ENCODE measurements at regions not wholly inside any gene's neighbourhood (a gene's known extent, or its start where the extent isn't known, plus 50 kb on each side); places are given as distances from the start of the nearest gene placed in this dataset.

DNA sequence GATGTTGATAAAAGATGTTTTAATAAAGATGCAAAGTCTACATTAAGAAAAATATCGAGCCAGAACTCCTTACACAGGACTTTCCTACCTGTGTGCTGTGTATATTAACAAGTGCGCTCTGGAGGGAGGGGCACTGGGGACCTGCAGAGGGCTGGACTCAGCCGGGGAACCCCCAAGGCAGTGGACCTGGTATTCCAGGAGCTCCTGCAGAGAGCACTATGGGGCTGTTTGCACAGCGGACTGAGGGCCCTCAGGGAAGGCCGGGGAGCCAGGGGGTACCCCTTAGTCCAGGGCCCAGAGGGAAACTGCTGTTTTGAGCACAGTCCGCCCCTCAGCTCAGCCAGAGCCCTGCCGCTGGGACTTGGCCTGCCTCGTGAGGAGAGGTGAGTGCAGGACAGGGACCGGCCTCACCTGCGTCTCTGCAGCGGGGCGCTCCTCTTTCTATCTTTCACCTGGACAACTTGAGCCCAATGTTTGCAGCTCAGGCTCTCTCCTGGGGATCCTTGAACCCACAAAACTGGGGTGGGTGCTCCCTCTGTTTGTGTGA is 168.4 kb downstream of the ARL4C start:
- DNase-seq (ENCODE audit: low read depth, low spot score), result no peak
- H3K4me3 ChIP-seq (ENCODE audit: low read length), result no peak overlapping the region

- H3K4me3 ChIP-seq (ENCODE audit: low read length), result no peak overlapping the region
- no peak for DNase-seq (ENCODE audit: low read depth, low spot score)
Measured at GRCh38 chr2:234326694-234327093, 170.2 kb downstream of the ARL4C start.

GRCh38 chr2:234324116-234324515 is 172.8 kb downstream of the ARL4C start:
- no peak overlapping the region for H3K4me3 ChIP-seq (ENCODE audit: low read length)
- no peak for DNase-seq (ENCODE audit: low read depth, low spot score)

- DNase-seq (ENCODE audit: low read depth, low spot score), result no peak
- H3K4me3 ChIP-seq (ENCODE audit: low read length), result no peak overlapping the region
Measured at GRCh38 chr2:234322766-234323465, 174.0 kb downstream of the ARL4C start.

GRCh38 chr2:234320066-234320465 is 176.8 kb downstream of the ARL4C start:
- no peak overlapping the region for H3K4me3 ChIP-seq (ENCODE audit: low read length)
- no peak for DNase-seq (ENCODE audit: low read depth, low spot score)

DNA sequence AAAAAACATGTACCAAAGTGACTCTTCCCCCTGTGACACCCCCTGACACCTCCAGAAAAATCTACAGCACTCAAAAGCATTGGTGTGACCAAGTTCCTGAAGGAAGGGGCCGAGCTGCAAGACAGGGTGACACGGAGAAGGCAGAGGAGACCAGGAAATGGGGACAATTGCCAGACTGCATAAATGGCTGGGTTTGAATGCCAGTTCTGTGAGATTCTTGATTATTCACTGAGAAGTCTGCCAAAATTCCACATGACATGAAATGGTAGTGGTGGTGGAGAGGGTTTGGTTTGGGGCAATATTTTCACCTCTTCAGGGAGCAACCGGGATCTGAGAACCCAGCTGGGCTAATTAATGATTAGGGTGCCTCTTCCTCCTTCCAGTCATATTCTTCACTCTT is 178.5 kb downstream of the ARL4C start:
- no peak overlapping the region for H3K4me3 ChIP-seq (ENCODE audit: low read length)
- DNase-seq (ENCODE audit: low read depth, low spot score), result no peak

- DNase-seq (ENCODE audit: low read depth, low spot score), result no peak
- H3K4me3 ChIP-seq (ENCODE audit: low read length), result no peak overlapping the region
Measured at GRCh38 chr2:234313558-234313957, 183.3 kb downstream of the ARL4C start.

- no peak for DNase-seq (ENCODE audit: low read depth, low spot score)
- no peak overlapping the region for H3K4me3 ChIP-seq (ENCODE audit: low read length)
Measured at GRCh38 chr2:234310166-234310565, 186.7 kb downstream of the ARL4C start.

DNA sequence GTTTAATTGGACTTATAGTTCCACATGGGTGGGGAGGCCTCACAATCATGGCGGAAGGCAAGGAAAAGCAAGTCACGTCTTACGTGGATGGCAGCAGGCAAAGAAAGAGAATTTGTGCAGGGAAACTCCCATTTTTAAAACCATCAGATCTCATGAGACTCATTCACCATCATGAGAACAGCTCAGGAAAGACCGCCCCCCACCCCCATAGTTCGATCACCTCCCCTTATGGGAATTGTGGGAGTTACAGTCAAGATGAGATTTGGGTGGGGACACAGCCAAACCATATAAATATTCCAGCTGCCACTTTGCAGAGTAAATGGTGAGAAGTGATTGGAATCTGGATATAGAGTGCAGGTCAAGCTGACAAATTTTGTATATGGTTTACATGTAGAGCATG is 187.4 kb downstream of the ARL4C start:
- no peak overlapping the region for H3K4me3 ChIP-seq (ENCODE audit: low read length)
- no peak for DNase-seq (ENCODE audit: low read depth, low spot score)

DNA sequence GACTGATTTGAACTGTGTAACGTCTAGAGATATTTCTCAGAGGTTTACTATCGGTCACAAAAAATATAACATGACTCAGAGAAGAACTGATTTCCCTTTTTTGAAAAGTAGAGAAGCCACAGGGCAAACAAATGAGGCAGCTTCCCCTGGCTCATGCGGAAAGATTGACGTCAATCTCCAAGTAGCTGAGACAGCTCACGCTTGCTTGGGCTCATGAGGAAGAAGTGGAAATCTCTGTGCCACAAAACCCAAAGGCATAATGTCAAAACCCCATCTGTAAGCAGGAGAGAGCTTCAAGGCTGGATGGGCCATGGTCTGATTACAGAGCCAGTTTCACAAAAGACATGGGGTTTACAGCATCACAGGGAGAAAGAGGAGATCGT is 188.1 kb downstream of the ARL4C start:
- no peak for DNase-seq (ENCODE audit: low read depth, low spot score)

DNA sequence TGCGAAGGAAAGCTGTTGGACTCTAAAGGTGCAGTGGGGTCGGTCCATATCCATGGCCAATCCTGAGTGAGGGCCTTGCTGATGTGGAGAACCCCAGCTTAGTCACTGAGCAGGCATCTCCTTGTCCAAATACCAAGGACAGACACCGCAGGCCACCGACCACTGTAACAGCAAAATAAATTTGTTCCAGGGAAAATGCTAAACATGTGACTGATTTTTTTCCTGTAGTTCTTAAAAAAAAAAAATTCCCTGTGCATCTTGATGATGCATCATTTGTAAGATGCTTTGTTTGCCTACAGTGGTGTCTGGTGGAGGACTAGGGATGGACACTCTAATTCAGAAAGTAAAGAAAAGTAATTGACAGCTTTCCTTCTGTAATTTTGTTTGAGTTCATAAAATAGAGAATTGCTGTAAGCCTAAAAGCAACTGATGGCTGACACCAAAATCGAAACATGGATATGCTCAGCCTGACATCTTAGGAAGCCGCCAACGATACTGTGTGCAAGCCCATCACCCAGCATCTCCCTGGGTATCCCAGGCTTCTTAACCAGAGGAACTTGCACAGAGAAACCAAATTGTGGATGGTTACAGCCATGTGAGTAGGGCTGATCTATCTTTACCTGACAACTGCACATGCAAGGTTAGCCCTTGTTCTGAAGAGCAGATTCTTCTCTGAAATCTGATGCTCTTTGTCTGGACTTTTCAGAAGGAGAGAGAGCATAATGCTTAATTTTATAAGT is 188.6 kb downstream of the ARL4C start:
- no peak for DNase-seq (ENCODE audit: low read depth, low spot score)
- H3K4me3 ChIP-seq (ENCODE audit: low read length), result no peak overlapping the region

More for the DNA sequence above, 188.1 kb downstream of the ARL4C start:
- no peak overlapping the region for H3K4me3 ChIP-seq (ENCODE audit: low read length)

DNA sequence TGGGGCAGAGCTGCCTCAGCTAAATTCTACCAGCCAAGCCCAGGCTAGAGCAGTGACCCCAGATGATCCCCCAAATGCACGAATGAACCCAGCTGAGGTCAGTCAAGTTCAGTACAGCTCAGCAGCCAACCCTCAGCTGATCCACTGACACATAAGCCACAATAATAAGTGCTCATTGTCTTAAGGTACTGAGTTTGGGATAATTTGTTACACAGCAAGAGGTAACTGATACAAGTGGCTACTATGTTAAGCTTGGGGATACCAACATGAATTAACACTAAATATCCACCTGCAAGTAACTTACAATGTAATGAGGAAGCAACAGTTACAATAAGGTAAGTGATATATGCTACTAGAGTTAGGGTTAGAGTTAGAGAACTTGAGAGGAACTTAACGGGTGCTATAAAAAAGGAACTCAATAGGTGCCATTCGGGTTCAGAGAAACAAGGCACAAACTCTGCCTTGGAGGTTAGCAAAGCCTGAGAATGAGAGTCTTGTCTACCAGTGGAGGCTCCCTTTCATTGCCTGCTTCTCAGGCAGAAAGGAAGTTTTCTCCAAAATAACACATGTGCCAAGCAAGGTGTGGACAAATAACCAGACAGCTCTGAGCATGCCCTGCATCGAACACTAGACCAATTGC is 189.4 kb downstream of the ARL4C start:
- H3K4me3 ChIP-seq (ENCODE audit: low read length), result no peak overlapping the region
- DNase-seq (ENCODE audit: low read depth, low spot score), result no peak

DNA sequence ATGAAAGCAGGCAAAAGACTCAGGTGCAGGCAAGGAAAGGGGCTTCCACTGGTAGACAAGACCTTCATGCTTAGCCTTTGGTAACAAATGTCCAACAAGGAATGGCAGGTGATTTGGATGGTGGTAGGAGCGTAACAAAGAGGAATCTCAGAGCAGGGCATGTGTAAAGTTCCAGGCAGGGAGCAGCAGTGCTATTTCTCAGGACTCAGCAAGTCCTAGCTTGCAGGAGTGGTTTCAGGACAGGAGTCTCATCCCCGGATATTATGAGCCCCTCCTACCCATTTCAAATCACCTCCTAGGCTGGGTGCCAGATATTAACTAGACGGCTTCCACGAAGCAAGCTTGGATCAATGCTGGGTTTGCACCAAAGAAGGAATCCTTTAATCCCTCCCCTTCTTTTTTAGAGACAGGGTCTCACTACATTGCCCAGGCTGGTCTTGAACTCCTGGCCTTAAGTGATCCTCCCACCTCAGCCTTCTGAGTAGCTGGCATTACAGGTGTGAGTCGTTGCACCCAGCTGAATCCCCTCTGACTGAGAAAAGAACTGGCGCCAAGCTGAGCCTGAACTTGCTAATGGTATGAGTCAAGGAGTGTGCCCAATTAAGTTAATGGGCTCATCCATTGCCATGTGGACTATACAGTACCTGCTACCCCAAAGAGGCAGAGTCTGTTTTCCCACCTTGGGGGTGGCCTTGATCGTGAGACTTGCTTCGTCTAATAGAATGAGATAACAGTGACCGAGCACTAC is 190.3 kb downstream of the ARL4C start:
- no peak for DNase-seq (ENCODE audit: low read depth, low spot score)

GRCh38 chr2:234305846-234306245 is 191.0 kb downstream of the ARL4C start:
- no peak overlapping the region for H3K4me3 ChIP-seq (ENCODE audit: low read length)
- DNase-seq (ENCODE audit: low read depth, low spot score), result no peak

More for the DNA sequence above, 190.3 kb downstream of the ARL4C start:
- no peak overlapping the region for H3K4me3 ChIP-seq (ENCODE audit: low read length)

DNA sequence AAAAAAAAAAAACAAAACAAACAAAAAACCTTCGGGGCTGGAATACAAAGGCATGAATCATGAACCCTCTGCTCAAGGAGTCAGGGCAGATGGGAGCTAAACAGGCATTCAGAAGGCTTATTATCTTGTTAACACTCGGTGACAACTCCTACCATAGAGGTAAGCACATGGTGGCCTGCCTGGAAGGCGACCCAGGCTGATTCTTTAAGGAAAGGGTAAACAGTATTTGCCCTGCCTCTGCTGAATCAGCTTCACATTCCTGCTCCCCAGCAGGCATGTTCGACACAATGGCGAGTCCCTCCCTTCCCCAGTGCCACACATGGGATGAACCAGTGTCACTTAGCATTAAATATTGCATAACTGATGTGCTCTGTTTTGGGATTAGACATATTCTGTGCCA is 191.9 kb downstream of the ARL4C start:
- DNase-seq (ENCODE audit: low read depth, low spot score), result no peak
- H3K4me3 ChIP-seq (ENCODE audit: low read length), result no peak overlapping the region

GRCh38 chr2:234302664-234302991 is 194.3 kb downstream of the ARL4C start:
- no peak overlapping the region for H3K4me3 ChIP-seq (ENCODE audit: low read length)
- DNase-seq (ENCODE audit: low read depth, low spot score), result no peak

GRCh38 chr2:234300932-234301823 is 195.7 kb downstream of the ARL4C start:
- no peak for DNase-seq (ENCODE audit: low read depth, low spot score)
- no peak overlapping the region for H3K4me3 ChIP-seq (ENCODE audit: low read length)

DNA sequence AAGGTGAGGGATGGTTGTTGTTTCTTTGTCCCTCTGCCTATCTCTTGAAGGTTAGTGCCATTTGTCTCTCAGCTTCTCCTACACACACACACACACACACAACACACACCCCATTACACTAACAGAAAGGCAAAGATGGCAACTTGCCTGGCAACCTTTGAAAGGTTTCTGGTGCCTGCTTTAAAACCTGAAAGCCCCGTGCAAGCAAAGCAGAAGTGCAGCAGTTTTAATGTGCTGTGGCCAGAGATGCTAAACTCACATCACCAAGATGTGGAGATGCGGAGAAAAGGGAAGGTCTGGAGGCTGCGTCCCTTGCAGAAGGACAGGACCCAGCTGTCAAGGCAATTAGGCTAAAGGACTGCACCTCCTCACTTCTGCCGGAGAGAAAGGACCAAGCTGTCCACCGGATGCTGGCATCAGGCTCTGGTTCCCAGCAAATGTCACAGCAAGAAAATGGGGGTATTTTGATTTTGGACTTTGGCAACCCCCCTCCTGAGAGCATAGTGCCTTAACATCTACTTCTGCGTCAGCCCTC is 196.4 kb downstream of the ARL4C start:
- no peak for DNase-seq (ENCODE audit: low read depth, low spot score)
- H3K4me3 ChIP-seq (ENCODE audit: low read length), result no peak overlapping the region
